Right atrium auricular region (tissue), 2 donors: ENCODE measurements at regions not wholly inside any gene's neighbourhood (a gene's known extent, or its start where the extent isn't known, plus 50 kb on each side); places are given as distances from the start of the nearest gene placed in this dataset.

ENCODE experiments used
- DNase-seq: peaks from one replicate; pipeline ENCODE4 v3.0.0-alpha.2; 2019; ENCODE audit warnings: low spot score
- H3K27ac ChIP-seq, 2 donors: fragments of 200-600 bp; sonication (generic); 1 replicate in 1 of 2; 2 replicates in 1 of 2; pipeline ENCODE4 v1.5.1; 2016 to 2019
- H3K27me3 ChIP-seq, 2 donors: fragments of 200-600 bp; sonication (generic); one replicate each; pipeline versions ENCODE4 v1.5.1 to v1.6.0; 2017 to 2019
- H3K36me3 ChIP-seq: fragments of 200-600 bp; sonication (generic); one replicate; pipeline ENCODE4 v1.5.1; 2016
- H3K4me1 ChIP-seq, 2 donors: fragments of 200-600 bp; sonication (generic); one replicate each; pipeline versions ENCODE4 v1.5.1 to v1.6.0; 2017 to 2019
- H3K4me3 ChIP-seq, 2 donors: fragments of 200-600 bp; sonication (generic); 1 replicate in 1 of 2; 2 replicates in 1 of 2; pipeline ENCODE4 v1.5.1; 2017 to 2019; ENCODE audit warnings: mild to moderate bottlenecking in 1 of 2, moderate library complexity in 1 of 2
- H3K9me3 ChIP-seq, 2 donors: fragments of 200-600 bp; sonication (generic); one replicate each; pipeline ENCODE4 v1.5.1; 2019
- CTCF ChIP-seq, 2 donors: fragments of 200-600 bp; sonication (generic); IDR thresholded peaks; one replicate each; pipeline ENCODE4 v1.5.1; 2019; ENCODE audit warnings: antibody characterized with exemption in 2 of 2

GRCh38 chr3:63015614-63016309 is 140.5 kb upstream of the CADPS start:
- Histone ChIP-seq H3K4me3 (no peak overlapping the region), H3K36me3 (no peaks in the 10 kb centered on the region), H3K4me1 (no peaks in the 10 kb centered on the region), H3K9me3 (no peaks in the 10 kb centered on the region), H3K27ac (no peak overlapping the region), H3K27me3 (no peaks in the 10 kb centered on the region)
- TF ChIP-seq CTCF (IDR thresholded peaks at IDR 0.05) = no peak
- no peak for DNase-seq

- Histone ChIP-seq H3K4me1 (no peaks in the 10 kb centered on the region), H3K36me3 (no peaks in the 10 kb centered on the region), H3K27ac (no peak overlapping the region), H3K27me3 (no peaks in the 10 kb centered on the region), H3K9me3 (no peaks in the 10 kb centered on the region), H3K4me3 (no peak overlapping the region)
- DNase-seq = no peak
- TF ChIP-seq CTCF (IDR thresholded peaks at IDR 0.05) = no peak
These were observed 146.9 kb upstream of the CADPS start for GRCh38 chr3:63022114-63022513.

- no peaks in the 10 kb centered on the region for H3K9me3 ChIP-seq
- no peaks in the 10 kb centered on the region for H3K27me3 ChIP-seq
- no peaks in the 10 kb centered on the region for H3K4me1 ChIP-seq
- H3K4me3 ChIP-seq = no peak overlapping the region
- TF ChIP-seq CTCF (IDR thresholded peaks at IDR 0.05) = no peak
- no peak overlapping the region for H3K27ac ChIP-seq
- DNase-seq = no peak
- no peaks in the 10 kb centered on the region for H3K36me3 ChIP-seq
These were observed 151.5 kb upstream of the CADPS start for GRCh38 chr3:63026722-63027121.

GRCh38 chr3:63029326-63029725 is 154.1 kb upstream of the CADPS start:
- no peak for DNase-seq
- Histone ChIP-seq H3K27ac (no peak overlapping the region), H3K36me3 (no peaks in the 10 kb centered on the region), H3K9me3 (no peaks in the 10 kb centered on the region), H3K4me3 (no peak overlapping the region), H3K4me1 (no peaks in the 10 kb centered on the region), H3K27me3 (no peaks in the 10 kb centered on the region)
- TF ChIP-seq CTCF (IDR thresholded peaks at IDR 0.05) = no peak

- Histone ChIP-seq H3K36me3 (no peaks in the 10 kb centered on the region), H3K4me1 (no peaks in the 10 kb centered on the region), H3K9me3 (no peaks in the 10 kb centered on the region), H3K27ac (no peak overlapping the region), H3K27me3 (no peaks in the 10 kb centered on the region), H3K4me3 (no peak overlapping the region)
- no peak for DNase-seq
- TF ChIP-seq CTCF (IDR thresholded peaks at IDR 0.05) = no peak
These were observed 154.7 kb upstream of the CADPS start for GRCh38 chr3:63029921-63030320.

- TF ChIP-seq CTCF (IDR thresholded peaks at IDR 0.05) = no peak
- Histone ChIP-seq H3K4me1 (no peaks in the 10 kb centered on the region), H3K27ac (no peak overlapping the region), H3K27me3 (no peaks in the 10 kb centered on the region), H3K9me3 (no peaks in the 10 kb centered on the region), H3K4me3 (no peak overlapping the region), H3K36me3 (no peaks in the 10 kb centered on the region)
- no peak for DNase-seq
These were observed 155.4 kb upstream of the CADPS start for GRCh38 chr3:63030666-63031065.
